ENCODE measurements at regions not wholly inside any gene's neighbourhood (a gene's known extent, or its start where the extent isn't known, plus 50 kb on each side); places are given as distances from the start of the nearest gene placed in this dataset.

- H3K4me3 ChIP-seq = no peak overlapping the region
- H3K36me3 ChIP-seq = no peaks in the 10 kb centered on the region
- no peak overlapping the region for H3K27ac ChIP-seq
- no peaks in the 10 kb centered on the region for H3K9me3 ChIP-seq
- no peaks in the 10 kb centered on the region for H3K27me3 ChIP-seq
- intact Hi-C loops (cut with DNase I) = no loop called here
- H3K4me1 ChIP-seq = no peaks in the 10 kb centered on the region
- TF ChIP-seq, protein P1, sequence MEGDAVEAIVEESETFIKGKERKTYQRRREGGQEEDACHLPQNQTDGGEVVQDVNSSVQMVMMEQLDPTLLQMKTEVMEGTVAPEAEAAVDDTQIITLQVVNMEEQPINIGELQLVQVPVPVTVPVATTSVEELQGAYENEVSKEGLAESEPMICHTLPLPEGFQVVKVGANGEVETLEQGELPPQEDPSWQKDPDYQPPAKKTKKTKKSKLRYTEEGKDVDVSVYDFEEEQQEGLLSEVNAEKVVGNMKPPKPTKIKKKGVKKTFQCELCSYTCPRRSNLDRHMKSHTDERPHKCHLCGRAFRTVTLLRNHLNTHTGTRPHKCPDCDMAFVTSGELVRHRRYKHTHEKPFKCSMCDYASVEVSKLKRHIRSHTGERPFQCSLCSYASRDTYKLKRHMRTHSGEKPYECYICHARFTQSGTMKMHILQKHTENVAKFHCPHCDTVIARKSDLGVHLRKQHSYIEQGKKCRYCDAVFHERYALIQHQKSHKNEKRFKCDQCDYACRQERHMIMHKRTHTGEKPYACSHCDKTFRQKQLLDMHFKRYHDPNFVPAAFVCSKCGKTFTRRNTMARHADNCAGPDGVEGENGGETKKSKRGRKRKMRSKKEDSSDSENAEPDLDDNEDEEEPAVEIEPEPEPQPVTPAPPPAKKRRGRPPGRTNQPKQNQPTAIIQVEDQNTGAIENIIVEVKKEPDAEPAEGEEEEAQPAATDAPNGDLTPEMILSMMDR (IDR thresholded peaks at IDR 0.05) = no peak
- no peak for DNase-seq
- H3K9ac ChIP-seq (ENCODE audit: low read depth in 2 of 2, low read length in 2 of 2) = no peak overlapping the region
Measured at GRCh38 chr5:128681096-128681495, 143.1 kb upstream of the FBN2 start.

- H3K4me3 ChIP-seq = no peak overlapping the region
- intact Hi-C loops (cut with DNase I) = no loop called here
- no peaks in the 10 kb centered on the region for H3K36me3 ChIP-seq
- H3K9me3 ChIP-seq = no peaks in the 10 kb centered on the region
- no peaks in the 10 kb centered on the region for H3K4me1 ChIP-seq
- no peaks in the 10 kb centered on the region for H3K27me3 ChIP-seq
- no peak for DNase-seq
- TF ChIP-seq, protein P1 (IDR thresholded peaks at IDR 0.05) = no peak
- H3K27ac ChIP-seq = no peak overlapping the region
- H3K9ac ChIP-seq (ENCODE audit: low read depth in 2 of 2, low read length in 2 of 2) = no peak overlapping the region
Measured at GRCh38 chr5:128681764-128682592, 143.9 kb upstream of the FBN2 start.

- TF ChIP-seq, protein P1 (IDR thresholded peaks at IDR 0.05) = no peak
- H3K9me3 ChIP-seq = no peaks in the 10 kb centered on the region
- H3K36me3 ChIP-seq = no peaks in the 10 kb centered on the region
- no peak for DNase-seq
- no peaks in the 10 kb centered on the region for H3K27me3 ChIP-seq
- H3K4me1 ChIP-seq = no peaks in the 10 kb centered on the region
- no peak overlapping the region for H3K27ac ChIP-seq
- H3K9ac ChIP-seq (ENCODE audit: low read depth in 2 of 2, low read length in 2 of 2) = no peak overlapping the region
- intact Hi-C loops (cut with DNase I) = no loop called here
- no peak overlapping the region for H3K4me3 ChIP-seq
Measured at GRCh38 chr5:128682669-128683068, 144.6 kb upstream of the FBN2 start.

DNA sequence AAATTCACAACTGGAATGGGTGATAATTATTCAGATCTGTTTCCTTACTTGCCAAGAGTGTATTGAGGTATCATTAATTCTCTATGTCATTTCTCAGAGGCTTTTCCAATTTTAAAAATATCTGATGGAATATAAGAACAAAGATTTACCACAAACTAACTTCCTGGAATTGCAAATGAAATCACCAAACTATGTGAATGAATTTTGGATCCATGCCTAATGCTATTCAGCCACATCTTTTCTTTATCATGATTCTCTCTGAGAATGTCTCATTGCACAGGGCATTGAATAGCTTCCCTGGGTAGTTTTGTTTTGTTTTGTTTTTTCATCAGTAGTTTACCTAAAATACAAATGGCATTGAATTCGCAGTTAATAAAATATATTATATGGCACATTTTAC, 146.9 kb upstream of the FBN2 start:
- DNase-seq = no peak
- no peaks in the 10 kb centered on the region for H3K9me3 ChIP-seq
- H3K27me3 ChIP-seq = no peaks in the 10 kb centered on the region
- H3K9ac ChIP-seq (ENCODE audit: low read depth in 2 of 2, low read length in 2 of 2) = no peak overlapping the region
- TF ChIP-seq, protein P1 (IDR thresholded peaks at IDR 0.05) = no peak
- no peaks in the 10 kb centered on the region for H3K36me3 ChIP-seq
- no peak overlapping the region for H3K27ac ChIP-seq
- no peaks in the 10 kb centered on the region for H3K4me1 ChIP-seq
- no peak overlapping the region for H3K4me3 ChIP-seq
- intact Hi-C loops (cut with DNase I) = no loop called here

DNA sequence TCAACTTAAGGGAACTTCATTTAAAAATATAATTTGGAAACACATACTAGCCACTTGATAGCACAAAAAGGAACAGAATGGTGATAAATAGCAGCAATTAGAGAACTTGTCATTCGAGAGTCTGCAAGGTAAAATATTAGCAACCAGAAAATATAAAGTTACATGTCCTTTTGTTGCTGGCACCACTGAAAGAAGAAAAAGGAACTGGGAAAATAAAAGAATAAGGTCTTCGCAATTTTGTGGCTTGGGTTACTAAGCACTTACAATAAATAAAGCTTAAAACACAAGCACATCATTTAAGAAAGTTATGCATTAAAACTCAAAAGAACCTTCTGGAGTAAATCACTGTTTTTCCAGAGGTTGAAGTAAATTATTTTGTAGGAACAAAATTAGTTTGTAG, 149.9 kb upstream of the FBN2 start:
- Histone ChIP-seq H3K9me3 (no peaks in the 10 kb centered on the region), H3K27me3 (no peaks in the 10 kb centered on the region), H3K4me3 (no peak overlapping the region), H3K9ac (ENCODE audit: low read depth in 2 of 2, low read length in 2 of 2) (no peak overlapping the region), H3K4me1 (no peaks in the 10 kb centered on the region), H3K36me3 (no peaks in the 10 kb centered on the region), H3K27ac (no peak overlapping the region)
- TF ChIP-seq, protein P1 (IDR thresholded peaks at IDR 0.05) = no peak
- intact Hi-C loops (cut with DNase I) = no loop called here
- DNase-seq = no peak
